ENCODE measurements at regions not wholly inside any gene's neighbourhood (a gene's known extent, or its start where the extent isn't known, plus 50 kb on each side); places are given as distances from the start of the nearest gene placed in this dataset.

GRCh38 chr7:35316549-35316948 is 62.6 kb upstream of the TBX20 start:
- no peak for ATAC-seq
- Mint-ChIP-seq H3K27ac (no peak overlapping the region), H3K4me3 (no peak overlapping the region), H3K9me3 (peaks cover 0 to 2% of the 10 kb centered on the region in 2 donors), H3K27me3 (ENCODE audit: low read depth in 2 of 2) (peaks cover 12 to 15% of the 10 kb centered on the region in 2 donors), H3K4me1 (no peaks in the 10 kb centered on the region), H3K36me3 (no peaks in the 10 kb centered on the region)
- H3K4me3 ChIP-seq (ENCODE audit: low read length), result no peak overlapping the region
- H3K4me1 ChIP-seq (ENCODE audit: control insufficient read depth, insufficient read depth, low read length), result no peaks in the 10 kb centered on the region
- intact Hi-C loops (cut with micrococcal nuclease), result no loop called here
- no peak for DNase-seq
- H3K9me3 ChIP-seq (ENCODE audit: control insufficient read depth, insufficient read depth, low read length), result no peaks in the 10 kb centered on the region
- no peaks in the 10 kb centered on the region for H3K36me3 ChIP-seq (ENCODE audit: control insufficient read depth, insufficient read depth, low read length)
- H3K27me3 ChIP-seq (ENCODE audit: control insufficient read depth, insufficient read depth, low read length), result no peaks in the 10 kb centered on the region
- H3K27ac ChIP-seq (ENCODE audit: low read length), result no peak overlapping the region
- 91% methylated on average over 1 of the region's 1 CpG for WGBS (ENCODE audit: insufficient coverage)
- TF ChIP-seq CTCF (IDR thresholded peaks at IDR 0.05), result no peak

GRCh38 chr7:35315517-35315916 is 61.6 kb upstream of the TBX20 start:
- DNase-seq (no peak), ATAC-seq (peak in 1 of 3 donors; percentile 27)
- no peaks in the 10 kb centered on the region for H3K36me3 Mint-ChIP-seq
- no peaks in the 10 kb centered on the region for H3K9me3 ChIP-seq (ENCODE audit: control insufficient read depth, insufficient read depth, low read length)
- no peak overlapping the region for H3K4me3 Mint-ChIP-seq
- H3K27ac Mint-ChIP-seq, result no peak overlapping the region
- peaks cover 0 to 2% of the 10 kb centered on the region in 2 donors for H3K9me3 Mint-ChIP-seq
- whole genome bisulfite sequencing (ENCODE audit: insufficient coverage), result 70% methylated on average over 2 of the region's 2 CpGs
- intact Hi-C loops (cut with micrococcal nuclease), result no loop called here
- no peaks in the 10 kb centered on the region for H3K4me1 ChIP-seq (ENCODE audit: control insufficient read depth, insufficient read depth, low read length)
- no peaks in the 10 kb centered on the region for H3K4me1 Mint-ChIP-seq
- H3K27me3 ChIP-seq (ENCODE audit: control insufficient read depth, insufficient read depth, low read length), result no peaks in the 10 kb centered on the region
- no peak for TF ChIP-seq CTCF (IDR thresholded peaks at IDR 0.05)
- no peak overlapping the region for H3K4me3 ChIP-seq (ENCODE audit: low read length)
- H3K27me3 Mint-ChIP-seq (ENCODE audit: low read depth in 2 of 2), result peaks cover 6 to 7% of the 10 kb centered on the region in 2 donors
- no peak overlapping the region for H3K27ac ChIP-seq (ENCODE audit: low read length)
- H3K36me3 ChIP-seq (ENCODE audit: control insufficient read depth, insufficient read depth, low read length), result no peaks in the 10 kb centered on the region

- Mint-ChIP-seq H3K9me3 (peaks cover 0 to 2% of the 10 kb centered on the region in 2 donors), H3K36me3 (no peaks in the 10 kb centered on the region), H3K27ac (no peak overlapping the region), H3K27me3 (ENCODE audit: low read depth in 2 of 2) (peaks cover 0 to 2% of the 10 kb centered on the region in 2 donors), H3K4me3 (no peak overlapping the region), H3K4me1 (no peaks in the 10 kb centered on the region)
- Histone ChIP-seq H3K36me3 (ENCODE audit: control insufficient read depth, insufficient read depth, low read length) (no peaks in the 10 kb centered on the region), H3K27me3 (ENCODE audit: control insufficient read depth, insufficient read depth, low read length) (no peaks in the 10 kb centered on the region), H3K4me3 (ENCODE audit: low read length) (no peak overlapping the region), H3K4me1 (ENCODE audit: control insufficient read depth, insufficient read depth, low read length) (no peaks in the 10 kb centered on the region), H3K9me3 (ENCODE audit: control insufficient read depth, insufficient read depth, low read length) (no peaks in the 10 kb centered on the region), H3K27ac (ENCODE audit: low read length) (no peak overlapping the region)
- intact Hi-C loops (cut with micrococcal nuclease), result no loop called here
- WGBS (ENCODE audit: insufficient coverage), result 82% methylated on average over 2 of the region's 2 CpGs
- DNase-seq, result no peak
- ATAC-seq, result no peak
- TF ChIP-seq CTCF (IDR thresholded peaks at IDR 0.05), result no peak
Observed at GRCh38 chr7:35314354-35314753, 60.5 kb upstream of the TBX20 start.

GRCh38 chr7:35313575-35313974 is 59.7 kb upstream of the TBX20 start:
- Histone ChIP-seq H3K36me3 (ENCODE audit: control insufficient read depth, insufficient read depth, low read length) (no peaks in the 10 kb centered on the region), H3K27me3 (ENCODE audit: control insufficient read depth, insufficient read depth, low read length) (no peaks in the 10 kb centered on the region), H3K9me3 (ENCODE audit: control insufficient read depth, insufficient read depth, low read length) (no peaks in the 10 kb centered on the region), H3K27ac (ENCODE audit: low read length) (no peak overlapping the region), H3K4me3 (ENCODE audit: low read length) (no peak overlapping the region), H3K4me1 (ENCODE audit: control insufficient read depth, insufficient read depth, low read length) (no peaks in the 10 kb centered on the region)
- WGBS (ENCODE audit: insufficient coverage), result 92% methylated on average over 1 of the region's 1 CpG
- DNase-seq (no peak), ATAC-seq (no peak)
- peaks cover 0 to 2% of the 10 kb centered on the region in 2 donors for H3K27me3 Mint-ChIP-seq (ENCODE audit: low read depth in 2 of 2)
- intact Hi-C loops (cut with micrococcal nuclease), result no loop called here
- peaks cover 0 to 2% of the 10 kb centered on the region in 2 donors for H3K9me3 Mint-ChIP-seq
- no peaks in the 10 kb centered on the region for H3K4me1 Mint-ChIP-seq
- H3K4me3 Mint-ChIP-seq, result no peak overlapping the region
- H3K27ac Mint-ChIP-seq, result no peak overlapping the region
- TF ChIP-seq CTCF (IDR thresholded peaks at IDR 0.05), result no peak
- no peaks in the 10 kb centered on the region for H3K36me3 Mint-ChIP-seq
